ENCODE measurements at regions not wholly inside any gene's neighbourhood (a gene's known extent, or its start where the extent isn't known, plus 50 kb on each side); places are given as distances from the start of the nearest gene placed in this dataset.

DNA sequence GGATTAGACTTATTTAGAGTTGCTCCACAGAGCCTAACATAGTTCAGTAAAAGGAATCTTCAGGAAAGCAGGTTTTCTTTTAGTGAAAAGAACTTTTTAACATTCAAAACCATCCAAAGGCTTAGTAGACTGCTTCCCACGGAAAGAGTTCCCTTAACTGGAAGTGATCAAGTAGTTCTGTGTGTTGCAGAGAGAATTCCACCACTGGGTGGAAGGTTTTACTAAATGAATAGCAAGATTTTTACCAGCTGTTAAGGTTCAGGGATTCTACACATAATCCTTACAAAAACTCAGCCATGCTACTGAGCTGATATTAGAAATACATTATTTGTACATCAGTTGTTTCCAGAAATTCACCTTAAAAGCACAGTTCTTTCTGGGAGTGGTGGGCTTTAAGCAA, 119.7 kb downstream of the GDAP2 start:
- no peak for TF ChIP-seq RFX5 (IDR thresholded peaks at IDR 0.05; ENCODE audit: low read length)
- TF ChIP-seq ELF1 (IDR thresholded peaks at IDR 0.05) = no peak
- TF ChIP-seq, protein P1, sequence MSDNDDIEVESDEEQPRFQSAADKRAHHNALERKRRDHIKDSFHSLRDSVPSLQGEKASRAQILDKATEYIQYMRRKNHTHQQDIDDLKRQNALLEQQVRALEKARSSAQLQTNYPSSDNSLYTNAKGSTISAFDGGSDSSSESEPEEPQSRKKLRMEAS (IDR thresholded peaks at IDR 0.05; ENCODE audit: low read depth) = no peak
- no peak; the same call in 1 of the 2 replicates for TF ChIP-seq CTCF (IDR thresholded peaks at IDR 0.05)
- no peak for TF ChIP-seq POLR2AphosphoS5 (IDR thresholded peaks at IDR 0.05; ENCODE audit: low read depth, low read length)
- TF ChIP-seq GATA2 (CRISPR knock-in tag; IDR thresholded peaks at IDR 0.05) = no peak
- TF ChIP-seq RCOR1 (IDR thresholded peaks at IDR 0.05; ENCODE audit: low read length) = no peak
- TF ChIP-seq EP300 (IDR thresholded peaks at IDR 0.05; ENCODE audit: borderline replicate concordance in 1 of 2, low read depth in 1 of 2, low read length in 1 of 2) = no peak
- TF ChIP-seq, protein P2, sequence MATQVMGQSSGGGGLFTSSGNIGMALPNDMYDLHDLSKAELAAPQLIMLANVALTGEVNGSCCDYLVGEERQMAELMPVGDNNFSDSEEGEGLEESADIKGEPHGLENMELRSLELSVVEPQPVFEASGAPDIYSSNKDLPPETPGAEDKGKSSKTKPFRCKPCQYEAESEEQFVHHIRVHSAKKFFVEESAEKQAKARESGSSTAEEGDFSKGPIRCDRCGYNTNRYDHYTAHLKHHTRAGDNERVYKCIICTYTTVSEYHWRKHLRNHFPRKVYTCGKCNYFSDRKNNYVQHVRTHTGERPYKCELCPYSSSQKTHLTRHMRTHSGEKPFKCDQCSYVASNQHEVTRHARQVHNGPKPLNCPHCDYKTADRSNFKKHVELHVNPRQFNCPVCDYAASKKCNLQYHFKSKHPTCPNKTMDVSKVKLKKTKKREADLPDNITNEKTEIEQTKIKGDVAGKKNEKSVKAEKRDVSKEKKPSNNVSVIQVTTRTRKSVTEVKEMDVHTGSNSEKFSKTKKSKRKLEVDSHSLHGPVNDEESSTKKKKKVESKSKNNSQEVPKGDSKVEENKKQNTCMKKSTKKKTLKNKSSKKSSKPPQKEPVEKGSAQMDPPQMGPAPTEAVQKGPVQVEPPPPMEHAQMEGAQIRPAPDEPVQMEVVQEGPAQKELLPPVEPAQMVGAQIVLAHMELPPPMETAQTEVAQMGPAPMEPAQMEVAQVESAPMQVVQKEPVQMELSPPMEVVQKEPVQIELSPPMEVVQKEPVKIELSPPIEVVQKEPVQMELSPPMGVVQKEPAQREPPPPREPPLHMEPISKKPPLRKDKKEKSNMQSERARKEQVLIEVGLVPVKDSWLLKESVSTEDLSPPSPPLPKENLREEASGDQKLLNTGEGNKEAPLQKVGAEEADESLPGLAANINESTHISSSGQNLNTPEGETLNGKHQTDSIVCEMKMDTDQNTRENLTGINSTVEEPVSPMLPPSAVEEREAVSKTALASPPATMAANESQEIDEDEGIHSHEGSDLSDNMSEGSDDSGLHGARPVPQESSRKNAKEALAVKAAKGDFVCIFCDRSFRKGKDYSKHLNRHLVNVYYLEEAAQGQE (IDR thresholded peaks at IDR 0.05; ENCODE audit: low read depth, low read length) = no peak
- no peak for TF ChIP-seq TAF1 (IDR thresholded peaks at IDR 0.05; ENCODE audit: borderline replicate concordance, low read depth, low read length)
- no peak for TF ChIP-seq NFIC (IDR thresholded peaks at IDR 0.05; ENCODE audit: borderline replicate concordance)
- TF ChIP-seq YY1 (IDR thresholded peaks at IDR 0.05; ENCODE audit: low read depth) = no peak

Measured in SK-N-SH (cell line).